ENCODE measurements at regions not wholly inside any gene's neighbourhood (a gene's known extent, or its start where the extent isn't known, plus 50 kb on each side); places are given as distances from the start of the nearest gene placed in this dataset.

- H4K20me1 ChIP-seq (ENCODE audit: insufficient read depth), result no peaks in the 10 kb centered on the region
- no peak overlapping the region for H3K4me2 ChIP-seq (ENCODE audit: low read length)
- TF ChIP-seq TAF1 (IDR thresholded peaks at IDR 0.05; ENCODE audit: low read depth) (no peak), MXI1 (conservative IDR thresholded peaks at IDR 0.05; ENCODE audit: poor library complexity, severe bottlenecking) (no peak), REST (IDR thresholded peaks at IDR 0.05; ENCODE audit: borderline replicate concordance) (no peak), EP300 (conservative IDR thresholded peaks at IDR 0.05; ENCODE audit: poor library complexity, severe bottlenecking) (no peak), POLR2AphosphoS5 (IDR thresholded peaks at IDR 0.05) (no peak), RAD21 (conservative IDR thresholded peaks at IDR 0.05) (no peak), EZH2 (IDR thresholded peaks at IDR 0.05; ENCODE audit: borderline replicate concordance, insufficient read depth, low read length, poor library complexity, severe bottlenecking) (no peak), SMC3 (conservative IDR thresholded peaks at IDR 0.05; ENCODE audit: poor library complexity) (no peak), CTCF (IDR thresholded peaks at IDR 0.05; ENCODE audit: poor library complexity, severe bottlenecking) (no peak)
- no peaks in the 10 kb centered on the region for H3F3A ChIP-seq (ENCODE audit: insufficient read depth, low read length, poor library complexity, severe bottlenecking)
- no peak overlapping the region for H2AFZ ChIP-seq (ENCODE audit: low read depth, low read length)
- H3K27me3 ChIP-seq (ENCODE audit: insufficient read depth, low read depth, low read length), result no peaks in the 10 kb centered on the region
- H3K79me2 ChIP-seq (replicated peaks; ENCODE audit: insufficient read depth, low read length), result no peaks in the 10 kb centered on the region
- no peak overlapping the region for H3K9ac ChIP-seq (ENCODE audit: low read length)
- no peaks in the 10 kb centered on the region for H3K9me2 ChIP-seq (ENCODE audit: insufficient read depth, low read length)
- H3K27ac ChIP-seq (ENCODE audit: low read length), result no peak overlapping the region
- H3K9me3 ChIP-seq (ENCODE audit: low read length), result no peaks in the 10 kb centered on the region
- no peak overlapping the region for H3K4me3 ChIP-seq (ENCODE audit: low read length)
- no peaks in the 10 kb centered on the region for H3K36me3 ChIP-seq (ENCODE audit: insufficient read depth, low read length)
These were observed 371.4 kb upstream of the HTR2A start for GRCh38 chr13:47268270-47268669.

GRCh38 chr13:47258384-47258783, 361.5 kb upstream of the HTR2A start:
- no peak overlapping the region for H3K4me2 ChIP-seq (ENCODE audit: low read length)
- no peaks in the 10 kb centered on the region for H3K36me3 ChIP-seq (ENCODE audit: insufficient read depth, low read length)
- H3K9ac ChIP-seq (ENCODE audit: low read length), result no peak overlapping the region
- no peaks in the 10 kb centered on the region for H3F3A ChIP-seq (ENCODE audit: insufficient read depth, low read length, poor library complexity, severe bottlenecking)
- H4K20me1 ChIP-seq (ENCODE audit: insufficient read depth), result no peaks in the 10 kb centered on the region
- no peak for TF ChIP-seq EP300 (conservative IDR thresholded peaks at IDR 0.05; ENCODE audit: poor library complexity, severe bottlenecking)
- no peak for TF ChIP-seq SMC3 (conservative IDR thresholded peaks at IDR 0.05; ENCODE audit: poor library complexity)
- TF ChIP-seq CTCF (IDR thresholded peaks at IDR 0.05; ENCODE audit: poor library complexity, severe bottlenecking), result no peak
- no peak for TF ChIP-seq MXI1 (conservative IDR thresholded peaks at IDR 0.05; ENCODE audit: poor library complexity, severe bottlenecking)
- no peak for TF ChIP-seq EZH2 (IDR thresholded peaks at IDR 0.05; ENCODE audit: borderline replicate concordance, insufficient read depth, low read length, poor library complexity, severe bottlenecking)
- no peak for TF ChIP-seq RAD21 (conservative IDR thresholded peaks at IDR 0.05)
- TF ChIP-seq POLR2AphosphoS5 (IDR thresholded peaks at IDR 0.05), result no peak
- TF ChIP-seq REST (IDR thresholded peaks at IDR 0.05; ENCODE audit: borderline replicate concordance), result no peak
- TF ChIP-seq TAF1 (IDR thresholded peaks at IDR 0.05; ENCODE audit: low read depth), result no peak
- no peaks in the 10 kb centered on the region for H3K27me3 ChIP-seq (ENCODE audit: insufficient read depth, low read depth, low read length)
- no peak overlapping the region for H3K27ac ChIP-seq (ENCODE audit: low read length)
- no peaks in the 10 kb centered on the region for H3K79me2 ChIP-seq (replicated peaks; ENCODE audit: insufficient read depth, low read length)
- H3K4me3 ChIP-seq (ENCODE audit: low read length), result no peak overlapping the region
- H2AFZ ChIP-seq (ENCODE audit: low read depth, low read length), result no peak overlapping the region
- no peaks in the 10 kb centered on the region for H3K9me3 ChIP-seq (ENCODE audit: low read length)
- H3K9me2 ChIP-seq (ENCODE audit: insufficient read depth, low read length), result no peaks in the 10 kb centered on the region

Data from neural cell (in vitro differentiated cells).